HL-60/S4 treated with phorbol 12-myristate 13-acetate at 8.2 ng/mL for 4 days and 3 days (cell line): ENCODE measurements at regions not wholly inside any gene's neighbourhood (a gene's known extent, or its start where the extent isn't known, plus 50 kb on each side); places are given as distances from the start of the nearest gene placed in this dataset.
"Not testable (repeated sequence)": the region's sequence is repeated elsewhere in the genome, so short reads cannot be mapped to it uniquely, and the experiment has no call there.

Experiments used
- in situ Hi-C: fragments of 300-500 bp; cut with MboI; formaldehyde crosslinking; loops from 2 replicates; pipeline ENCODE4 v1.15.0; 2022; ENCODE audit warnings: low sequenced_read_pairs

DNA sequence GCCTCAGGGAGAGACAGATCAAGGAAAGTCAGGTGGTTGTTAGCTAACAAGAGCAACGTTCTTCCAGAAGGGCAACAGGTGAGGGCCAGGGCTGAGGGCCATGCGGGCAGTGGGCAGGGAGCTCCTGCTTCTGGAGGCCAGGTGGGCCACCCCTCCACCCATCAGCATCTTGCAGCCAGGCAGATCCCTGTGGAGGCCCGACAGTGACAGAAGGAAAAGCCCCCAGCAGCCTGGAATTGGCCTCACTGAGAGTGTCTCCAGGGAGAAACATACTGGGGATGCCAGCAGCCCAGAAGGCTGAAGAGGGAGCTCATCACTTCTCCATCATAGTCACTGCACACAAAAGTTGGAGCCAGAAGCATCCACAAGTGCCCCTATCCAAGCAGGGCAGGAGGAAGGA lies 300.1 kb downstream of the BCL2L11 start:
- in situ Hi-C loops = not testable (repeated sequence)

- in situ Hi-C loops = not testable (repeated sequence)
Measured at GRCh38 chr2:111421949-111422348, 301.2 kb downstream of the BCL2L11 start.

GRCh38 chr2:111422562-111422961 lies 301.8 kb downstream of the BCL2L11 start:
- in situ Hi-C loops = not testable (repeated sequence)

- in situ Hi-C loops = not testable (repeated sequence)
Measured at GRCh38 chr2:111423184-111423583, 302.5 kb downstream of the BCL2L11 start.

- in situ Hi-C loops = not testable (repeated sequence)
Measured at GRCh38 chr2:111424176-111424575, 303.5 kb downstream of the BCL2L11 start.

GRCh38 chr2:111424851-111425309 lies 304.2 kb downstream of the BCL2L11 start:
- in situ Hi-C loops = not testable (repeated sequence)

DNA sequence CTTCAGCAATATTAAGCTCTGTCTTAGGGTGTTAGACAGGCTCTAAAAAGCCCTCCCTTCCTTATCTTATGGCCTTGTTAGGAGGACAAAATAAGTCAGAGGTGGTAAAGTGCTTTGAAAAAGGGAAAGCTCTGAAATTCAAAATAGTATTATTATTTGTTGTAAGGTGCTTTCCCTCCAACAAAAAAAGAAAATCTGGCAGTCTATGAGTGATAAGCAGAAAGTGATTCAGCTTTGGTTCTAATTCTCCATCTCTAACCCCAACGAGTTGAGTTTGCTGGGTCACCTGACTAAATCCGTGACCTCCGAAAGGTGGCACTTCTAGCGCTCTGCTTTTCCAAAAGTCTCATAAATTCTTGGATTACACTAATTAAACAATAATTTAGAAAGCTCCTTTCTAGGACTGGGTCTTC lies 305.1 kb downstream of the BCL2L11 start:
- in situ Hi-C loops = not testable (repeated sequence)

- in situ Hi-C loops = not testable (repeated sequence)
Measured at GRCh38 chr2:111427346-111427745, 306.6 kb downstream of the BCL2L11 start.

- in situ Hi-C loops = not testable (repeated sequence)
Measured at GRCh38 chr2:111428915-111429314, 308.2 kb downstream of the BCL2L11 start.

DNA sequence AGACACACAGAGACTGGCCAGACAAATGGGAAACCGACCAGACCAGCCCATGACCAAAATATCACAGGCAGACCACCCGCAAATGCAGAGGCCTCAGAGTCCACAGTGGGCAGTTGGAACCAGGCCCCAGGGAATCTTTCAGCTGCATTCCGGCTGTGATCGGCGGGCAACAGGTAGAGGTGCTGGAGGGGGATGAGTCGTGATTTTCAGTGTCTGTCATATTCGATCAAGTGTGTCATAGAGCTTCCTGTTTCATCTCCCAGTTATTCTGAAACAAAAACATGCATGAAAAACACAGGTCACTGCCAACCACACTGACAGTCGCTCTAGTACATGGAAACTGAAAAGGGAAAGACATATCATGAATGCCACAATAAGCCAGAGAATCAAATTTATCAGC lies 308.6 kb downstream of the BCL2L11 start:
- in situ Hi-C loops = not testable (repeated sequence)

GRCh38 chr2:111430817-111431661 lies 310.3 kb downstream of the BCL2L11 start:
- in situ Hi-C loops = not testable (repeated sequence)

DNA sequence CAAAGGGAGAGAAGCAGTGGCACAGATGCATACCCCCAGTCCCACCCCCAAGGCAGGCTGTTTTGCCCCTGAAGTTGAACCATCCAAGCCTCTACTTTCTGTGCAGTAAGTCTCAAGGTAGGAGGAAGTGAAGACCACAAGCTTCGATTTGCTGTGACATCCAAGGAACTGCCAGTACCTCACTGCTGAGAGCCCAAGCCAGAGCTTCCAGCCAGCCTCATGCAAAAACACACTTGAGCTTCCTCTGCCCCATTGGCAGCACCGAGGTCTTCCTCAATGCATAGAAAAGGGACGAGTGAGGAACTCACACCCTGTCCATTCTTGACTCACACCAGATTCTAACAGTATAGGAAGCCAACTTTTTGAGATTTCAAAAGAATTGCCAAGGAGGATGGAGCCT lies 311.7 kb downstream of the BCL2L11 start:
- in situ Hi-C loops = not testable (repeated sequence)

DNA sequence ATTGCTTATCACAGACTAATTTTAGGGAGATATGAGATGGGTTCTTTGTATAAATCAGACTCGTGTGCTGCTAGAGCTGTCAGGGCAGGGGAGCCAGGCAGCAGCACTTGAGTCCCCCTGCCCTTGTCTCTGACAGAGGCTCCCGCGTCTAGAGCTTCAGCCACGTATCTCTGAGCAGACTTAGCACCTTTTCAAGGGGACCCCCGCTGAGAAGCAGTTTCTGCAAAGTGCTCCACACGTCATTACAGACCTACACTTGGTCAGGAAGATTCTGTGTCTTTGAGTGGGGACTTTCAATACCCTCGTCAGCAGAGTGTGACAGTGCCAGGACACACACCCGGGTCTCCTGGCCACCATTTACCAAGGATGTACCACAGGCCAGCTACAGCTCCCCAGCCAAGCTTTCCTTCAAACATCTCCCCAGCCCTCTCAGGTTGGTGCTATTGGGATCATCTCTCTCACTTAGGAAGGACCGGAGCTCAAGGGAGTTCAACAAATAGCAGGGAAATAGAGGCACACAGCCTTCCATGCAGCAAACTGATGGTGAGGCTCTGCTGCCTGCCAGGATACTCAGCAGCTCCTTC lies 312.3 kb downstream of the BCL2L11 start:
- in situ Hi-C loops = not testable (repeated sequence)

GRCh38 chr2:111433892-111434607 lies 313.3 kb downstream of the BCL2L11 start:
- in situ Hi-C loops = not testable (repeated sequence)

DNA sequence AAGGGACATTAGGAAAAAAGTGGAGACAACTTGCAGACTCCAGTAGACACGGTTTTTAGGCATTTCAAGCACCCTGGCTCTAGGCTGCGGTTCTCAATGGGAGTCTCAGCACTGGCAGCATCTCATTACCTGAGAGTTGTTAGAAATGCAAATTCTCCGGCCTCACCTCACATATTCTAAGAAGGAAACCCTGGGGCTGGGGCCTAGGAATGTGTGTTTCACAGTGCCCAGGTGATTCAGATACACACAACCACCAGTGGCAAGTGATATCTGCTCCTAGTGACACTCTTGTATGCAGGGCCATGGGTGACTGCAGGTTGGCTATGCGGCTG lies 313.9 kb downstream of the BCL2L11 start:
- in situ Hi-C loops = not testable (repeated sequence)

DNA sequence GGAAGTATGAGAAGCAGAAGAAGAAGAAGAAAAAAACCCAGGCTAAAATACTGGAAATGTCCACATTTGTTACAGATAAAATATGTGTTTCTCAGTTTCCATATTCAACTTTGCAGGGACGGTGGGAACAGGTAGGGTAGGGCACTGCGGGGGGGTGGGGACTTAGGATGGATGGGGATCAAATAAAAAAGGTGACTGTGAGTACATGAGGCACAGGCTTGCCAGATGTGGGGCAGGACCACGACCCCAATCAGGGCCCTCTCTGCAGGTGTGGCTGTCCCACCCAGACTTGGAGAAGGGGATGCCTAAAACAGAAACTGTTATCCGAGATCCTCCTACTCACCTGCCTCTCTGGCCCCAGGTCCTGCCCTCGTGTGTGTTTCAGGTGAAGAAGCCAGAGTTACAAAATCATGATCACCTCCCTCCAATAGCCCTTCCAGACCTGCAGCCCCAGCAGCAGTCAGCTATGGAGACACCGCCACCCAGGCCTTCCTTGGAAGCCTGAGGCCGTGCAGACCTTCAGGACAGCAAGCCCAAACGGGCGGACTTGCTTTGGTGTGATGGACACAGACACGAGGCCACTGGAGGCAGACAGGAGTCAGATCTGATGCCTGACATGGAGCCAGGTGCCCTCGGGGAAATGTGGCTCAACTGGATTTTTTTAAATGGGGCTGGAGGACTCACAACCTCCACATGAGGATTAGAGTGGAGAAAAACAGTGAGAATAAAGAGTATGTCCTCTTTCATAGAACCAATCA lies 315.0 kb downstream of the BCL2L11 start:
- in situ Hi-C loops = not testable (repeated sequence)

DNA sequence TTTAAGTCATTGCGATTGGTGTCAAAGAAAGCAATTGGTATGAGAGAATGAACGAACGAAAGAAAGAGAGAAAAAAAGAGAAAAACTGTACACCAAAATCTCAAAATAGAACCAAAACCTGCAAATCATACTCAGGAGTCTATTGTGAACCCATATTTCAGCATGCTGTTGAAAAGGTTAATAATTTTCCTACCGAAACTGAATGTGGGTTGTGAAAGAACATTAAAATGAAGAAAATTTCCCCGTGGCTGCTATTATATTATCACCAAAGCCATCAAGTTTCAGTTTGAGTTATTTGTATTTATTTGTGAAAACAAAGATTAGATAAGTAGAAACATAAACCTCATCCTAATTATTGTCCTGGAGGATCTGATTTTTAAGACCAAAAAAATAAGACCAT lies 315.7 kb downstream of the BCL2L11 start:
- in situ Hi-C loops = not testable (repeated sequence)

- in situ Hi-C loops = not testable (repeated sequence)
Measured at GRCh38 chr2:111437288-111437990, 316.7 kb downstream of the BCL2L11 start.

DNA sequence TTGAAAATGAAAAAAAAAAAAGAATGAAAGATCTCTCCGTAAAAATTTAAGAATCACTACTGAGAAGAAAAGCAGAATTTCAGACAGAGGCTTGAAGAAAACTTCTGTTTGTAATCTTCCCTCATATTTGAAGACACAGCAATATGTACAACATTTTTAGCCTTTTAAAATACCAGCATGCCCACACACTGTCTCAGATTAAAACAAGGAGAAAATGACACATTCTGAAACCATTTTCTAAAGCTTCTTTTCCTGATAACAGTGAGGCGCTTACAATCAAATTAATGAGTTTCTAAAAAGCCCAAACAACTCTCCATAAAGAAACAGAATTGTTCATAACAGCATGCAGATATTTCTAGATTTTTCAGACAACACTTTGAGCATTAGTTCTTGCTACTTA lies 317.4 kb downstream of the BCL2L11 start:
- in situ Hi-C loops = not testable (repeated sequence)

GRCh38 chr2:111439237-111439636 lies 318.5 kb downstream of the BCL2L11 start:
- in situ Hi-C loops = not testable (repeated sequence)
